Stimulated activated CD8-positive, alpha-beta memory T cell treated with anti-CD3 and anti-CD28 coated beads, Interleukin-12 subunit alpha, Interleukin-12 subunit beta, amount 100 ng/mL, for 24 hours (primary cell): ENCODE measurements at regions not wholly inside any gene's neighbourhood (a gene's known extent, or its start where the extent isn't known, plus 50 kb on each side); places are given as distances from the start of the nearest gene placed in this dataset.
"Not testable (repeated sequence)": the region's sequence is repeated elsewhere in the genome, so short reads cannot be mapped to it uniquely, and the experiment has no call there.

Experiments used
- DNase-seq: peaks from one replicate; pipeline ENCODE4 v3.0.0-alpha.2; 2020; ENCODE audit errors: extremely low read depth

DNA sequence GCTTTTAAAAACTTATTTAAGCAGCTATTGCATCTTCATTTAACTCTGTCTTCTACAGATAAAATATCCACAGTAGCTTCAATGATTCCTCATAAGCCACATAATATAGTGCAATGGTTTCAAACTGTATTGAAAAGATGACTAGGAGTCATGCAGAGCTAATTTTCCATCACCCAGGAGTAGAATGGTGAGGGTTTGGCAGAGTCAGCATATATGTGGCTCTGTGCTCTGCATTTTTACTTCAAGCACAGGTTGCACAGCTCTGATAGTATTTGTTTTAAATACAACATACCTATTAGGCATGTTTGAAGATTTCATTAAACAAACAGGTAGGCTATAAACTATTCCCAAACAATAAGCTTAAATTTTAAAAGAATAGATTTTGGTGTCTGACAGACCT, 731.9 kb upstream of the VRK2 start:
- no peak for DNase-seq

DNA sequence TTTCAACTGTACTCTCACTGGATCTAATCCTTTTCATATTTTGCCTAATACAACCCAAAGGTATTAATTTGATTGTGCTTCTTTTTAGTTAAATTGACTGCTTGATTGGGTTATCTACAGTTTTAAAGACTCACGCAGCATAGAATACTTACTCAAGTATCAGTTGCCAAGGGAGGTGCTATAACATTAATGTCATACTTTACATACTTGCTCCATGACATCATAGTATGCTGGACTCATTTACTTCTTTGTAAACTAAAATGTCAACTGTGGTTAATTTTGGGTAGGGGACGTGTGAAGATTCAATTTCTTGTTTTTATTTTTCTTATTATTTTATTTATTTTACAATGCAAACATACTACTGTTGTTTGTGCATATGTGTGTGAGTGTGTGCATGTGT, 716.2 kb upstream of the VRK2 start:
- DNase-seq, result no peak

DNA sequence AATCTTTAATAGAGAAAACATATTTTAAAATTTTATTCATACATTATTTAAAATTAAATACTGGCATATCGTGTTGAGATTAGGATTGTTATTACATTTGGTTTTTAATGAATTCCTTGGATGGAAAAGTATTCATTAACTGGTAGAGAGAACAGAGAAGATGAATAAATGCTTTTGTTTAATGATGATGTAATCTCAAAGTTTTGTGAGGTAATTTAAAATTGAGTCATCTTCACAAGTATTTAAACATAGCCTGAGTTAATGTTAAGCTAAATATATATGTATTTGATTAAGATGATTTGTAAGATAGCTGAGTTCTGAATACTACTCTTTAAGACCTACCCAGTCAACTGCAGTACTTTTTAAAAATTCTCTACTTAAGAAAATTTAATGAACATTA, 713.4 kb upstream of the VRK2 start:
- no peak for DNase-seq

DNA sequence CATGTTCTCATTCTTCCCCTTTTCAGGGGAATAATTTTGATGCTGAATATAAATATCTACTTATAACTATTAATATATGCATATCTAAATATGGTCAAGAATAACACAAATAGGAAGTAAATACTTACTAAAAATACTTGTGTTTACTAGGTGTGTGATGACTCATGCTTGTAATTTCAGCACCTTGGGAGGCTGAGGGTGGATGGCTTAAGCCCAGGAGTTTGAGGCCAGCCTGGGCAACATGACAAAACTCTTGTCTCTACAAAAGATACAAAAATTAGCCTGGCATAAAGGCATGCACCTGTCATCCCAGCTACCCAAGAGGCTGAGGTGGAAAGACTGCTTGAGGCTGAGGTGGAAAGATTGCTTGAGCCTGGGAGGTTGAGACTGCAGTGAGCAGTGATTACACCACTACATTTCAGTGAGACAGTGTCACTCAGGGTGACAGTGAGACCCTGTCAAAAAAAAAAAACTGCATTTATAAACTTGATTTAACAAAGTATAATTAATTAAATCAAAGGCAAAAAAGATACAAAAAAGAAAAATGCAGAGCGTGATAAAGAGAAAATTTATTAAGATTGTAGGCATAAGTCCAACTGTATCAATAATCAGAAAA, 703.1 kb upstream of the VRK2 start:
- DNase-seq, result no peak

DNA sequence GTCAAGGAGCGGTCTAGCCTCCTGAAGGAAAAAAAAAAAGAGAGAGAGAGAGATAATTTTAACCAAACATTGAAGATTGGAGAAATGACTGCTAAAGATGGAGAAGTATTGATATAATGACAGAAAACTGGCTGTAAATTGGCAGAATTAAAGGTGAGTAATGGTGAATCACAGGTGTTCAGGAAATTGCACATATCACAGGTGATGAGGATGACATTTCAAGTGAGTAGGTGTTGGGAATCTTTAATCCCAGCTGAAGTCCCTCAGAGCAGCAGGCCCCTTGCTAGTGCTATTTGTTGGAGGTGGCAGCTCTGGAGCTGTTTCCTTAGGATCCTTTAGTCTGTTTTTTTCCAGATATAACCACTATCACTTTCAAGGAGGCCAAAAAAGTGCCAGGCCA, 678.4 kb upstream of the VRK2 start:
- DNase-seq, result no peak

DNA sequence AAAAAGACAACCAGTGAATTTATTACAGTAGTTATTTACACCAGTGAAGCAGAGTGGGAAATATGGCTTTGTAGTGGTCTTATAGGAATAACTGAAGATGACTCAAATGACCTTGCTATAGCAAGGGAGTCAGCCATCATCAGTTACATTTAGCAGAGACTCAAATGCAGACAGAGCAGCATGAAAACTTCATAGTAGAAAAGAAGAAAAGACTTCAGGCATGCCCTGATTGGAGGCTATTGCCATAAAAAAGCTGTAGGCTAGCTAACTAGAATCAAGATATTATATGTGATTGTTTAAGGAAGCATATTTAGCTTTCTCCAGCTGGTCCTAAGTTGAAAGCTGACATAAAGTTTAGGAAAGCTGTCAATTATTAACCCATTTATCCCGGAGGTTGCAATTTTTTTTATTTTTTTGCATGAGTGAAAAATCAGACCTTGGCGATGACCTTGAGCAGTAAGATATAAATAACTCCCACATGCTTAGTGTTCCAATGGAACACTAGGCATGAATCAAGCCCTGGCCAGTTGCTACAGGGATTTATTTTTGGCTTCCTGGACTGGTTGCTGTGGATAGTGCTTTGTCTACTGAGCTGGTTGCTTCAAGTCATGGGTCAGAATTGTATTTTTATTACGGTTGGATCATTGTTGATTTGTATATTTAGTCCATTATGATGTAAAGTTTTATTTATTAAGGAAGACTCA, 675.6 kb upstream of the VRK2 start:
- no peak for DNase-seq

DNA sequence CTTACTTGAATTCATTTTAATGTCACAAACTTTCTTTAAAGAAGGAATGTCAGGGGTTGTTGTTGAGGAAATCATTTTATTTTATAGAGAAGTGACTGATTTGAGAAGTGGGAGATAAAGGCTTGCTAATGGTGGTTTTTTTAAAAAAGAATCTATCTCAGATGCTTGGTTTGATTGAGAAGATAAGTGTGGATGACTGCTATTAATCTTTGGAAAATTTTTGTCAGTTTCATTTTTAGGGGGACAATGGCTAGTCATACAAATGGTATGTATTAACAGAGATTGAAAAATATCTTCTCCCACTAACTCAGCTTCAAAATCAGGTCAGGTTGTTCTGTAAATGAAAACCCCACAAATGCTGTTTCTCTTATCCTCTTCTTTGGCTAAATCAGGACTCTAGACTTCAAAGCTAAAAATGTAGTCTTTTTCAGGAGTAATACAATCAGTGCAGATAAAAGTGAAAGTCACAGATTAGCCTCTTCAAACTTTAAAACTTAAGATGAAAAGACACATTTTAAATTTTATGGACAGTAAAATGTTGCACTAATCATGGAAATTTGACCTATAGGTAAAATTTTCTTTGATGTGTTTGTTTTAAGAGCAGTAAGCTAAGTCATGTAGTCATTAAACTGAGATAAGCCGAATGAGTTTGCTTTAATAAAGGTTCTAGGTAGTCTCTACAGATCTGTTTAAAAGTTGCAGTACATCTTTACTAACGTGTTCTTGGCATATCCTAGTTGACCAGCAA, 674.2 kb upstream of the VRK2 start:
- no peak for DNase-seq

DNA sequence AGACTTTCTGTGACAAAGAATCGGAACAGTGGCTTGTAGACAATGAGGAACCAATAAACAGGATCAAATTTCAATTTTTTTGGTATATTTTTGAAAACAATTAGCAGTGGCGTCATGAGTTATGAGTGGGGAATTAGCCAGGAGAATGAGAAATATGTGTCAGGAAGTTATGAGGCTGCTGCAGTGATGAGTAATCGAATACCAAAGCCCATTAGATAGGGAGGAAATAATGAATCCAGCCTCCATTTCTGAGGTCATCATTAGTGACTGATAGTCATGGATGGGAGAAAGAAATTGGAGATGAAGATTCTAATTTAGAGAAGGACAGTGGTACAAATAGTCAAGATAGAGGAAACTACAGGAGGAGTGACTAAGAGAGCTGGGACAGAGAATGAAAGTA, 673.1 kb upstream of the VRK2 start:
- no peak for DNase-seq

DNA sequence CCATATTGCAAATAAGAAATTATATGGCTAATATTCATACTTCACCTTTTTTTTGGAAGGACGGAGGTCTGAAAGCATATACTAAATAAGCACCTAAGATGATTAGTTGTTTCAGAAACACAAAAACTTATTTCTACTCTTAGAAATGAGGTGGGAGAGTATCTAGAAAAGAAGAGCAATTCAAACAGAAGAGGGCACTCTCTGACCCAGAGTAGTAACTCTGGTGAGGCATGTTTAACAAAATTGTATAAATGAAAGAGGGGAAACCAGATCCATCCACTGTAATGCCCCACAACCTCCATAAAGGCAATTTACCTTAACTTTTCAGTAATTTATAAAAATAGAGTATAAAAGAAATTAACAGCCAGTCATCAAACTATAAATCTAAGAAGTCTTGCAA, 669.6 kb upstream of the VRK2 start:
- DNase-seq, result no peak

DNA sequence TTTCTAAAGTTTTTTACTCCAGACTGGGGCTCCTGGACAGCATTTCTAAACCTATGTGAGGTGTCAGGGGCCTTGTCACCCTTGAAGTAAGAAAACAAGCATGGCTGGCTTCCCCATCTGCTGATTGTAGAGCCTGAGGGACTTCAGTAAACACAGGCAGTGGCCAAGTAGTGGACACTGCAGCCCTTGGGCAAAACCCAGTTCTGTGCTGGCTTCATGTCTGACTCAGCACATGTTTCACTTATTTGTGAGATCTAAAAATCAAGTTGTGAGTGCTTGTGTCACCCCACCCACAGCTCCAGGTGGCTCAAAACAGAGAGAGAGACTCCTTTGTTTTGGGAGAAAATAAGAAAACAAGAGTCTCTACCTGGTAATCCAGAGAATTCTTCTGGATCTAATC, 660.3 kb upstream of the VRK2 start:
- no peak for DNase-seq

DNA sequence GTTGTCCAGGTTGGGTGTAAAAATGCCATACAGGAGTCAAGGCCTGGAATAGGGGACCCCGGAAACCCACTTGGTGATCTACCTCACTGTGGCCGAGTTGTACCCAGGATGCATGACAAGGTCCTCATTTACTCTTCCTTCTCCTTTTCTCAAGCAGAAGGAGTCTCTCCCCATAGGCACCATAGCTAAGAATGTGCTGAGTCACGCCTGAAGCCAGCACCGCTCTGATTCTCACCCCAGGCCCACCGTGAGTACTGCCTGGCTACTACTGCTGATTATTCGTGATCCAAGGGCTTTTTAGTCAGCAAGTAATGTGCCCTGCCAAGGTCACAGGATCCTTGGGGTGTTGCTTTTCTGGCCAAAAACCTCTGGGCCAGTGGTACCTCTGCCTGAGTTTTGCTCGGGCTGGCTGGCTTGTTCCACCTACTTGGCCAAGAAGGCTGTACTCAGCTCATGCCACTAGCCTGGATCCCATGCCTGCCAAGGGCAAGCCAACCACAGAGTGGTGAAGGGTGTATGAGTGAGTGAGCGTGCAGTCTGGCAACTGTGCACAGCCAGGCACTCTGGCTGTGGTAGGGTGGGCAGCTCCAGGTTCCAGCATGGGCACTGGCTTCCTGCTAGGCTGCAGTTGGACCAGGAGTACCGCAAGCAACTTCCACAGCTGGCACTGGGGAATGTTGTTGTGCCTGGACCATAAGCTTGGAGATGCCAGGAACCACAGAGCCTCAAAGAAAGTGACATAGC, 650.1 kb upstream of the VRK2 start:
- DNase-seq, result no peak

DNA sequence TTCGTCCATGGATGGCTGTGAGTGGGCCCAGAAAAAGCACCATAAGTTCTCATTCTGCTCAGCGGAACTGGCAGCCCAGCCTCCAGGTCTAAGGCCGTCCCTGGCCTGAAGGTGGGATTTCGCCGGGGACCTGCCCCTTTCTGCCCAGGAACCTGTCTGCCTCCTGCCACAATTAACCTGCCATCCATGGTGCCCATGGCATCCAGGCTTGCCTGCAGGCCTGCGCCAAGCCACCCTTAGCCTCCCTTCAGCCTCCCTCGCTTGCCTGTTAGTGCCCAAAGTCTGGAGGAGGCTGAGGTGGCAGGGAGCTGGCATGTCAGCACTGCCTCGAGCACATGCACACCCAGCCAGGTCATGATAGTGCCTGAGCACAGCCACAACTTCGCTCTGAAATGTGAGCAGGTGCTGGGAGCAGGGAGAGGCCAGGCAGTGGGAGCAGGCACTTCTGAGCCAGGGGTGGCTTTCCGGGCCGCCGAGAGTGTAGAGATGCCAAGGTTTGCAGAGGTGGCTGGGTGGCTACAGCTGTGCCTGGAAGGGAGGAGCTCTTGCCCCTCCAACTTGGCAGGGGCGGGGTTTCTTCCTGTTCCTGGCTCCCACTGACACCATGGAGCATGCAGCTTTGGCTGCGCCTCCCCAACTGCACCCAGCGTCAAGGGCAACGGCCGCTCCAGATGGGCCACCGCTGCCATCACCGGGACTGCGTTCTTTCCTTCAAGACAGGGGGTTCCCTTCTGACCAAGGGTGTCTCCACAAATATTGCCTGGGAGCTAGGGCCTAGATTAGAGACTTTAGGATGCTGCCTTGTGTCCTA, 648.9 kb upstream of the VRK2 start:
- no peak for DNase-seq

DNA sequence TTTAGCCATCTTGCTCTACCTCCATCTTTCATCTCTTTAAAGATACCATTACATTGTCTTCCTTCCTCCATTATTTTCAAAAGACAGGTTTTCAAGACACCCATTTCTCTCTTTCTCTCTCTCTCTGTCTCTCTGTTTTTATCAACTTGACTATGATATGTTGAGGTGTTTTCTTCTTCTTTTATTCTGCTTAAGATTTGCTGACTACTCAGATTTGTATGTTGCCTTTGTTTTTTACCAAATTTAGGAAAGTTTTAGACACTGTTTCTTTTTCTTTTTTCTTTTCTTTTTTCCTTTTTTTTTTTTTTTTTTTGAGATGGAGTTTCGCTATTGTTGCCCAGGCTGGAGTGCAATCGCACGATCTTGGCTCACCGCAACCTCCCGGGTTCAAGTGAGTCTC, 647.5 kb upstream of the VRK2 start:
- no peak for DNase-seq

DNA sequence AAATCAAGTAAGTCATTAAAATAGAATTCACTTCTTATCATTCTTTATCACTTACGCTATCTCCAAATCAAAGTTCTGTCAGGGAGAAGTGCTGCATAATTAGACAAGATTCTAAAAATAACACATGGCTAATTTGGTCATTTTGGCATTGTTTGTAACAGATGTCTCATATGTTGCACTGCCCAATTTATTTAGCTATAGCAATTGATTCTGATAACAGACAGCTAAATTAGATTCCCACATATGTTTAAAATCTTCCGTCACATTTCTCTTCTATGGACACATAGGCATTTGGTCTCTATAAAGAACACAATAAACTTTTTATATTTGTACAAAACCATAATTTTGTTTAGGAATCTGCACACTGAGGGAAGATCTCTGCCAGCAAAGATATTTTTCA, 644.5 kb upstream of the VRK2 start:
- no peak for DNase-seq

DNA sequence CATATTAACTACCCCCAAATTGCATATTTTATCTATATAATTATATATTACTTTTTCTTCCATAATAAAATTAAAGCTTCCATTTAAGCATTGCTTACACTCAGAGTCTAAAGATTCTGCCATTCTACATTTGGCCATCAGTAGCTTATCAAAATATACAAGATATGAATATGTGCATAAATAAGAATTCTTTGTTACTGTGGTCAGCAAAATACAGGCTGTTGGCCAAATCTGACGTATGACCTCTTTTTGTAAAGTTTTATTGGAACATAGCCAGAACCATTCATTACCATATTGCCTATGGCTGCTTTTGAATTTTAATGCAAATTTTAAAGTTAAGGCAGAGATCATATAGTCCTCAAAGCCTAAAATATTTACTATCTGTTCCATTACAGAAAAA, 643.9 kb upstream of the VRK2 start:
- no peak for DNase-seq

DNA sequence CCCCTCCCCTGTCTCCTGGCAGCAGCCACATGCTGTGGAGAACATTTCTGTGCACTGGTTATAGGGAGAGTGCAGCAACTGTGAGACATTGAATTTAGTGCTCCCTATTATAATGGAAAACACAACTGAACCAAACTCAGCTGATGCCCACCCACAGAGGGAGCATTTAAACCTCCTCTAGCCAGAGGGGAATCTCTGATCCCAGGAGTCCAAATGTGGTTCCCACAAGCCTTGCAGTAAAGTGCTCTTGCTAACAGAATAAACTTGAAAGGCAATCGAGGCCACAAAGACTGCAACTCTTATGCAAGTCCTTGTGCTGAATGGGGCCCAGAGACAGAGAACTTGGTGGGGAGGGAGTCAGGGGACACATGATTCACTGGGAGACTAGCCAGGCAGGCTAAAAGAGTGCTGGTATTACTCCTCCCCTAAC, 638.8 kb upstream of the VRK2 start:
- no peak for DNase-seq

DNA sequence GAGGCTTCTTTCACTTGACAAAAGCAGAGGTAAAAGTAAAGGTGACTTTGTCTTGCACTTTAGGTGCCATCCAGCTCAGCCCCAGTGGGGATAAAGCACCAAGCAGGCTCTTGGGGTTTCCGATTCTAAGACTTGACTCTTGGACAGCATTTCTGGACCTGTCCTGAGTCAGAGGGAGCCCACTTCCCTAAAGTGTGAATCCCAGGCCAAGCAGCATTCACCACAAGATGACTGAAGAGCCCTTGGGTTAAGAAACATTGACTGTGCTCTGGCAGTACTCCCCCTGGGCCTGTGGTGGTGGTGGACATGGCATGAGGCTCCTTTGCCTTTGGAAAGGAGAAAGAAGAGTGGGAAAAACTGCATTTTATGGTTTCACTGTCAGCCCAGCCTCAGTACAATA, 638.0 kb upstream of the VRK2 start:
- no peak for DNase-seq

DNA sequence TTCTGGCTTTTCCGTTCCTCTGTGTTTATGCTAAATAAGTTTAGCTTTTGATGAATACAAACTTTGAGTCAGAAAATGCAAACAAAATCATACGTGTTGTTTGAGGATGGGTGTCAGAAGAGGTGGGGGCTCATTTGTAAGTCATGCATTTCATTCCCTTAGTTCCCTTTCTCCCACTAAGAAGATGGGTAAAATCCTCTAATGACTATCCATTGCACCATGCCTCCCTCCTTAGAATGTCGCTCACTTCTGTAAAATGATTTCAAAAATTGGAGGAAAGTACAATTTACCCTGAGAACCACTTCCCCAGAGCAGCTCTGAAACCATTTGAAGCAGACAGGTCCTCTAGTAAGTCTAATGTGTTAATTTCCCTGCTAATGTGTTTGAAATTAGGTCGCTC, 629.6 kb upstream of the VRK2 start:
- no peak for DNase-seq

DNA sequence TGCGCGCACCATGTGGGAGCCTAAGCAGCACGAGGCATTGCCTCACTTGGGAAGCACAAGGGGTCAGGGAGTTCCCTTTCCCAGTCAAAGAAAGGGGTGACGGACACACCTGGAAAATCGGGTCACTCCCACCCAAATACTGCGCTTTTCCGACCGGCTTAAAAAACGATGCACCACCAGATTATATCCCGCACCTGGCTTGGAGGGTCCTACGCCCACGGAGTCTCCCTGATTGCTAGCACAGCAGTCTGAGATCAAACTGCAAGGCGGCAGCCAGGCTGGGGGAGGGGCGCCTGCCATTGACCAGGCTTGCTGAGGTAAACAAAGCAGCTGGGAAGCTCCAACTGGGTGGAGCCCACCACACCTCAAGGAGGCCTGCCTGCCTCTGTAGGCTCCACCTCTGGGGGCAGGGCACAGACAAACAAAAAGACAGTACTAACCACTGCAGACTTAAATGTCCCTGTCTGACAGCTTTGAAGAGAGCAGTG, 627.7 kb upstream of the VRK2 start:
- not testable (repeated sequence) for DNase-seq

DNA sequence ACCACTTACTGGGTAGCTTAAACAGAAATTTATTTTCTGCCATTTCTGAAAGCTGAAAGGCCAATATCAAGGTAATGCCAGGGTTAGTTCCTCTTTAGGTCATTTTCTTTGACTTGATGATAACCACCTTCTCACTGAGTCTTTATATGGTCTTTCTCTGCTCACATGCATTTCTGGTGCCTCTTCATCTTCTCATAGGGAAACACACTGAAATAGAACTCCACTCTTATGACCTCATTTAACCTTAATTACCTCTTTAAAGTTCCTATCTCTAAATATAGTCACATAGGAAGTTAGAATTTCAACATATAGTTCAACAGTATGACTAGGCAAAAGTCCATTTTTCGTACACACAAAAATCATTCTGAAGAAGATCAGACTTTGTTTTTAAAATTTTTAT, 616.8 kb upstream of the VRK2 start:
- DNase-seq, result no peak

DNA sequence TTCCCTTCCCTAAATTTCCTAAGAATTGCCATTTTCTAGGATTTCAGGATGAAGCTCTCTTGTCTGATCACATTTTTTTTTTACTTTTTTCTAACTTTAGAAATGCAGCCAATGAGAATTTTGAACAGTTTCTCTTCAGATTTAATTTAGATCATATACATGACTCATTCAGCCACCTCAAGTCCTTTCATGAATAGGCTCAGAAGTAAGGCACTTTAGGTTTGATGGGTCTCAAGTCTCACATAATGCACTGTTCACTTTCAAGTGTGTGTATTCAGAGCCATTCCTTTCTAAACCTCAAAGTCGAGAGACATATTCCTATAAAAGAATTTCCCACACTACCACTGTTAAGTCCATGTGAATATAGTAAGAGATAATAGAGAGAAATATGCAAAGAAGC, 614.1 kb upstream of the VRK2 start:
- no peak for DNase-seq

DNA sequence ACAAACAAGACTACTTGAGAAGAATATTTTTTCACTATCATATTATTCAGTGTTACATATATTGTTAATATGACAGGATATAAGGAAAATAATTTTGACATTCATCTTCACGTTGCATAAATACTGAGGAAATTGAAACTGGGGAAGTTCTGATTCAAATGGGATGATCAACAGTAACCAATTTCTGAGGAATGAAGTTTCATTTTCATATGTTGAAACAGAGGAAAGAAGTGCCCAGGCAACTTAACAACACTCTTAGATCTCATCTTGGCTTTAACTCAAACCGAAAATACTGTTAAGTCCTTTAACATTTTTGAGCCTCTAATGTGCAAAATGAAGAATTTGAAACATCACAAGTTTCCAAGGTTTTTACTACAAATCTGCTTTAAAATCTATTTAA, 612.2 kb upstream of the VRK2 start:
- no peak for DNase-seq
